Nephron (organoid): ENCODE measurements at regions not wholly inside any gene's neighbourhood (a gene's known extent, or its start where the extent isn't known, plus 50 kb on each side); places are given as distances from the start of the nearest gene placed in this dataset.

Source experiments
- H3K27ac Mint-ChIP-seq, 3 experiments: 2 replicates each; pipeline ENCODE4 v1.8.0; 2020; ENCODE audit warnings: mixed read lengths in 3 of 3, mild to moderate bottlenecking in 2 of 3, moderate library complexity in 1 of 3
- H3K27me3 Mint-ChIP-seq: 2 replicates; pipeline ENCODE4 v1.8.0; 2021; ENCODE audit warnings: low read depth, mild to moderate bottlenecking, moderate library complexity, mixed read lengths
- H3K36me3 Mint-ChIP-seq: 2 replicates; pipeline ENCODE4 v1.8.0; 2020; ENCODE audit warnings: low read depth, mixed read lengths
- H3K4me1 Mint-ChIP-seq: 2 replicates; pipeline ENCODE4 v1.8.0; 2020; ENCODE audit warnings: mixed read lengths
- H3K4me3 Mint-ChIP-seq, 3 experiments: 2 replicates each; pipeline ENCODE4 v1.8.0; 2020; ENCODE audit warnings: mild to moderate bottlenecking in 3 of 3, mixed read lengths in 3 of 3, moderate library complexity in 2 of 3
- H3K9me3 Mint-ChIP-seq: 2 replicates; pipeline ENCODE4 v1.8.0; 2020; ENCODE audit warnings: mixed read lengths
- TF ChIP-seq, protein P1 (sequence below), 3 experiments: fragments of 200-600 bp; sonication (generic); IDR thresholded peaks; one replicate each; pipeline ENCODE4 v1.5.0; 2021; ENCODE audit warnings: antibody characterized with exemption in 3 of 3; ENCODE audit not compliant: unreplicated experiment in 3 of 3

DNA sequence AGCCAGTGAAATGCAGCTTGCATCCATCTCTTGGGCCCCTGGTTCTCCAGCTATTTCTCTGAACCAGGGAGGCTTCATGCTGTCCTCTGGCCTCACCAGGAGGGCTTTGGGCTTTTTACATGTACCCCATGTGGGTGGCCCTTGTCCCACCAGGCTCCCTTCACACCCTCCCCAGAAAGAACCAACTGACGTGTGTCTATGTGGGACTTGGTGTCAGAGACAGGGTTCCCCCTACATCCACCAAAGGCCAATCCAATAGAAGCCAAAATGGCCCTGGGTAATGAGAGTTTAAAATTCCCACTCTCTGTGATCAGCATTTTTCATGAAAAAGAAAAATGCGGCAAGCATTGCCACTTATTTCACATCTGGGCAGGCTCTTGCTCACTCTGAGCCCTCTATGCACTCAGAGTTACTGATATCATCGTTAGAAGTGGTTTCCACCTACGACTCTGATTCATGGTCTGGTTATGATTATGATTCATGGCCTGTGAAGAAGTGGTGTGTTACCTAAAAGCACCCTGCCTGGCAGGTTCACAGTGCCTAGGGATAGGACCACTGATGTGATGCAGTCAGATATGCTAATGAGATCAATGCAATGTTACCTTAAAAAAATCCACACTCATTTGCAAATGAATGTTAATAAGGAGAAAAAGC, 133.5 kb downstream of the BUB3 start:
- Mint-ChIP-seq H3K27ac (no peak overlapping the region), H3K36me3 (peaks cover 3% of the 10 kb centered on the region), H3K4me1 (no peaks in the 10 kb centered on the region), H3K27me3 (no peaks in the 10 kb centered on the region), H3K4me3 (no peak overlapping the region), H3K9me3 (no peaks in the 10 kb centered on the region)
- TF ChIP-seq, protein P1, sequence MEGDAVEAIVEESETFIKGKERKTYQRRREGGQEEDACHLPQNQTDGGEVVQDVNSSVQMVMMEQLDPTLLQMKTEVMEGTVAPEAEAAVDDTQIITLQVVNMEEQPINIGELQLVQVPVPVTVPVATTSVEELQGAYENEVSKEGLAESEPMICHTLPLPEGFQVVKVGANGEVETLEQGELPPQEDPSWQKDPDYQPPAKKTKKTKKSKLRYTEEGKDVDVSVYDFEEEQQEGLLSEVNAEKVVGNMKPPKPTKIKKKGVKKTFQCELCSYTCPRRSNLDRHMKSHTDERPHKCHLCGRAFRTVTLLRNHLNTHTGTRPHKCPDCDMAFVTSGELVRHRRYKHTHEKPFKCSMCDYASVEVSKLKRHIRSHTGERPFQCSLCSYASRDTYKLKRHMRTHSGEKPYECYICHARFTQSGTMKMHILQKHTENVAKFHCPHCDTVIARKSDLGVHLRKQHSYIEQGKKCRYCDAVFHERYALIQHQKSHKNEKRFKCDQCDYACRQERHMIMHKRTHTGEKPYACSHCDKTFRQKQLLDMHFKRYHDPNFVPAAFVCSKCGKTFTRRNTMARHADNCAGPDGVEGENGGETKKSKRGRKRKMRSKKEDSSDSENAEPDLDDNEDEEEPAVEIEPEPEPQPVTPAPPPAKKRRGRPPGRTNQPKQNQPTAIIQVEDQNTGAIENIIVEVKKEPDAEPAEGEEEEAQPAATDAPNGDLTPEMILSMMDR (IDR thresholded peaks at IDR 0.05; ENCODE audit: unreplicated experiment in 3 of 3) = no peak

DNA sequence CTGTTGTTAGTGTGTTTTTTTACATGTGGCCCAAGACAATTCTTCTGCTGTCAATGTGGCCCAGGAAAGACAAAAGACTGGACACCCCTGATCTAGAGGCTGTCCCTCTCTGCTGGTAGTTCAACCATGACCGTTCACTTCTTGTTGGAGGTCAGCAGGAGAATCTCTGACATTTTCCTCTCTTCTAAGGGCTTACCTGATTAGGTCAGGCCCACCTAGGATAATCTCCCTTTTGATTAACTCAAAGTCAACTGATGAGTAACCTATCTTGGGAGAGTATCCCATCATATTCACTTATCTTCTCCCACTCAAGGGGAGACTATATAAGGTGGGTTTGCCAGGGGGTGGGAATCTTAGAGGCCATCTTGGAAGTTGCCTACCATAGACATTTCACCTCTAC, 135.2 kb downstream of the BUB3 start:
- H3K36me3 Mint-ChIP-seq = no peaks in the 10 kb centered on the region
- no peak overlapping the region for H3K27ac Mint-ChIP-seq
- H3K27me3 Mint-ChIP-seq = peaks cover 3% of the 10 kb centered on the region
- no peak overlapping the region for H3K4me3 Mint-ChIP-seq
- TF ChIP-seq, protein P1 (IDR thresholded peaks at IDR 0.05; ENCODE audit: unreplicated experiment in 3 of 3) = no peak
- no peaks in the 10 kb centered on the region for H3K4me1 Mint-ChIP-seq
- no peaks in the 10 kb centered on the region for H3K9me3 Mint-ChIP-seq

DNA sequence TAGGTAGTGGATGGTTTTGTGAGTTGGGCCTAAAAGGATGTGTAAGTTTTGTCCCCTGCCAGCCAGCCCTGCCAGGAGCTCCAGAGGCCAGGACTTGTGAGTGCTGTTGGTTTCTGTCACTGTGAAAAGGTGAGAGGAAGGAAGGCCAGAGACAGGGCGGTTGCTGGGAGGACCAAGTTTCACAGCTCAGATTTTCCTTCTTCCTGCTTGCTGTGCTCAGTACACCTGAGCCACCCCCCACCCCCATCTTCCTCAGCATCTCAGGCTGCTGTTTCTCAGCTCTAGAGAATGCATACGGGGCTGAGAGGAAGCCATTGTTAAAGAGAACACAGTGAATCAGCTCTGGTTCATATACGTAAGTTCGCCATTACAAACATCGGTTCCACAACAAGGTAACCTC, 139.9 kb downstream of the BUB3 start:
- H3K4me1 Mint-ChIP-seq = no peaks in the 10 kb centered on the region
- H3K36me3 Mint-ChIP-seq = no peaks in the 10 kb centered on the region
- H3K4me3 Mint-ChIP-seq = no peak overlapping the region
- no peaks in the 10 kb centered on the region for H3K9me3 Mint-ChIP-seq
- no peak overlapping the region for H3K27ac Mint-ChIP-seq
- peaks cover 3% of the 10 kb centered on the region for H3K27me3 Mint-ChIP-seq
- TF ChIP-seq, protein P1 (IDR thresholded peaks at IDR 0.05; ENCODE audit: unreplicated experiment in 3 of 3) = no peak

DNA sequence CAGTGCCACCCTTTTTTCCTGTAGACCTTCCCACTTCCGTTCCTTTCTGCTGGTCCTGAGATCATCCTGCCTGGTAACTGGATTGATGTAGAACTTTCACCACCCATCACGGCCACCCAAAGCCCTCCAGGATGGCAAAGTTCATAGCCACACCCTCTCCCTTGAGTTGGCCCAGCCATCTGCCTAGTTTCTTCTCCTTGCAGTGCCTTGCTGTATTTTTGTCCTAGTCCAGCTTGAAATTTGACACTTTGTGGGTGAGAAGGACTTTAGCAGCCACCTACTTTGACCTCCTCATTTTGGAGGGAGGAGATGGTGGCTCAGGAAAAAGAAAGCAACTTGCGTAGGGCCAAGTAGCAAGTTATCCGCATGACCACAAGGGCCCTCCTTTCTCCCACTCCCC, 140.7 kb downstream of the BUB3 start:
- peaks cover 3% of the 10 kb centered on the region for H3K27me3 Mint-ChIP-seq
- TF ChIP-seq, protein P1 (IDR thresholded peaks at IDR 0.05; ENCODE audit: unreplicated experiment in 3 of 3) = no peak
- H3K4me3 Mint-ChIP-seq = no peak overlapping the region
- no peaks in the 10 kb centered on the region for H3K9me3 Mint-ChIP-seq
- no peaks in the 10 kb centered on the region for H3K4me1 Mint-ChIP-seq
- H3K36me3 Mint-ChIP-seq = no peaks in the 10 kb centered on the region
- no peak overlapping the region for H3K27ac Mint-ChIP-seq

DNA sequence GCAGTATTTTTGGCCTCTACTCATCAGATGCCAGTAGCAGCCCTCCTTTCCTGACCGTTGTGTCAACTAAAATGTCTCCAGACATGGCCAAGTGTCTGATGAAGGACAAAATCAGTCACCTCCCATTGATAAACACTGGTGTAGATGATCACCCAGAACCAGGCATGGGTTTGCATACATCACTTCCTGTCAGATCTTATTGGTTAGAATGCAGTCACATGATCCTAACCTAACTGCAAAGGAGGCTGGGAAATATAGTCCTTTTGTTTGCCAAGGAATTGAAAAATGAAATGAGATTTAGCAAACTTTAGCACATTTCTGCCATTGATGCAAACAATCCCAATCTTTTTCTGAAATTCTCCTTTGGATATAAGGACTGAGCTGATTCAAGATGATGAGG, 141.4 kb downstream of the BUB3 start:
- Mint-ChIP-seq H3K9me3 (no peaks in the 10 kb centered on the region), H3K4me1 (no peaks in the 10 kb centered on the region), H3K27me3 (peaks cover 3% of the 10 kb centered on the region), H3K27ac (no peak overlapping the region), H3K36me3 (no peaks in the 10 kb centered on the region), H3K4me3 (no peak overlapping the region)
- TF ChIP-seq, protein P1 (IDR thresholded peaks at IDR 0.05; ENCODE audit: unreplicated experiment in 3 of 3) = no peak

DNA sequence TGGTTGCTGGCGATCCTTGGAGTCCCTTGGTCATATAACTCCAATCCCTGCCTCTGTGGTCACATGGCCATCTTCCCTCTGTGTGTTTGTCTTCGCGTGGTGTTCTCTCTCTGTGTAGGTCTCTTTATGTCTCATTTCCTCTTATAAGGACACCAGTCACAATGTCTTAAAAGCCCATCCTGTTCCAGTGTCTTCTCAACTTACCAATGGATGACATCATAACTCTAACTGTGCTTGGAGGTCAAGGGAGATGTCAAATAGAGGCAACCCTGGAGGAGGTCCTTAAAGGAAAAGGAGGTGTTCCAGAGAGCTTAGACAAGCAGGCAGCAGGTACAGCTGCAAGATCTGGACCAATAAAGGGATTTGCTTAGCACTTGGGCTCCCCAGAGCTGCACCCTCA, 143.0 kb downstream of the BUB3 start:
- Mint-ChIP-seq H3K27ac (no peak overlapping the region), H3K36me3 (no peaks in the 10 kb centered on the region), H3K4me1 (no peaks in the 10 kb centered on the region), H3K9me3 (no peaks in the 10 kb centered on the region), H3K27me3 (peaks cover 3% of the 10 kb centered on the region), H3K4me3 (no peak overlapping the region)
- TF ChIP-seq, protein P1 (IDR thresholded peaks at IDR 0.05; ENCODE audit: unreplicated experiment in 3 of 3) = no peak
